ENCODE measurements at regions not wholly inside any gene's neighbourhood (a gene's known extent, or its start where the extent isn't known, plus 50 kb on each side); places are given as distances from the start of the nearest gene placed in this dataset.
"Not testable (repeated sequence)": the region's sequence is repeated elsewhere in the genome, so short reads cannot be mapped to it uniquely, and the experiment has no call there.

DNA sequence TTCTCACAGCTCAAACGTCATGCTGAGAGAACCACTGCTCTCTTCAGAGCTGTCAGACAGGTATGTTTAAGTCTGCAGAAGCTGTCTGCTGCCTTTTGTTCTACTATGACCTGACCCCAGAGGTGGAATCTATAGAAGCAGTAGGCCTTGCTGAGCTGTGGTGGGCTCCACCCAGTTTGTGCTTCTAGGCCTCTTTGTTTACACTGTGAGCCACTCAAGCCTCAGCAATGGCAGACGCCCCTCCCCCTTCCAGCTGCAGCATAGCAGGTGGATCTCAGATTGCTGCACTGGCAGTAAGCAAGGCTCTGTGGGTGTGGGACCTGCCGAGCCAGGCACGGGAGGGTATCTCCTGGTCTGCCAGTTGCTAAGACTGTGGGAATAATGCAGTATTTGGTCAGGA lies 350.5 kb upstream of the EMCN start:
- TF ChIP-seq, protein P1, sequence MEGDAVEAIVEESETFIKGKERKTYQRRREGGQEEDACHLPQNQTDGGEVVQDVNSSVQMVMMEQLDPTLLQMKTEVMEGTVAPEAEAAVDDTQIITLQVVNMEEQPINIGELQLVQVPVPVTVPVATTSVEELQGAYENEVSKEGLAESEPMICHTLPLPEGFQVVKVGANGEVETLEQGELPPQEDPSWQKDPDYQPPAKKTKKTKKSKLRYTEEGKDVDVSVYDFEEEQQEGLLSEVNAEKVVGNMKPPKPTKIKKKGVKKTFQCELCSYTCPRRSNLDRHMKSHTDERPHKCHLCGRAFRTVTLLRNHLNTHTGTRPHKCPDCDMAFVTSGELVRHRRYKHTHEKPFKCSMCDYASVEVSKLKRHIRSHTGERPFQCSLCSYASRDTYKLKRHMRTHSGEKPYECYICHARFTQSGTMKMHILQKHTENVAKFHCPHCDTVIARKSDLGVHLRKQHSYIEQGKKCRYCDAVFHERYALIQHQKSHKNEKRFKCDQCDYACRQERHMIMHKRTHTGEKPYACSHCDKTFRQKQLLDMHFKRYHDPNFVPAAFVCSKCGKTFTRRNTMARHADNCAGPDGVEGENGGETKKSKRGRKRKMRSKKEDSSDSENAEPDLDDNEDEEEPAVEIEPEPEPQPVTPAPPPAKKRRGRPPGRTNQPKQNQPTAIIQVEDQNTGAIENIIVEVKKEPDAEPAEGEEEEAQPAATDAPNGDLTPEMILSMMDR (conservative IDR thresholded peaks at IDR 0.05) = not testable (repeated sequence)
- TF ChIP-seq ZFX (IDR thresholded peaks at IDR 0.05) = not testable (repeated sequence)
